ENCODE measurements at regions not wholly inside any gene's neighbourhood (a gene's known extent, or its start where the extent isn't known, plus 50 kb on each side); places are given as distances from the start of the nearest gene placed in this dataset.
"Not testable (repeated sequence)": the region's sequence is repeated elsewhere in the genome, so short reads cannot be mapped to it uniquely, and the experiment has no call there.

GRCh38 chr16:85502357-85502756, 110.8 kb upstream of the GSE1 start:
- no peak for ATAC-seq

GRCh38 chr16:85503679-85504231, 109.4 kb upstream of the GSE1 start:
- ATAC-seq, result no peak

- ATAC-seq, result no peak
Observed at GRCh38 chr16:85504242-85504641, 108.9 kb upstream of the GSE1 start.

DNA sequence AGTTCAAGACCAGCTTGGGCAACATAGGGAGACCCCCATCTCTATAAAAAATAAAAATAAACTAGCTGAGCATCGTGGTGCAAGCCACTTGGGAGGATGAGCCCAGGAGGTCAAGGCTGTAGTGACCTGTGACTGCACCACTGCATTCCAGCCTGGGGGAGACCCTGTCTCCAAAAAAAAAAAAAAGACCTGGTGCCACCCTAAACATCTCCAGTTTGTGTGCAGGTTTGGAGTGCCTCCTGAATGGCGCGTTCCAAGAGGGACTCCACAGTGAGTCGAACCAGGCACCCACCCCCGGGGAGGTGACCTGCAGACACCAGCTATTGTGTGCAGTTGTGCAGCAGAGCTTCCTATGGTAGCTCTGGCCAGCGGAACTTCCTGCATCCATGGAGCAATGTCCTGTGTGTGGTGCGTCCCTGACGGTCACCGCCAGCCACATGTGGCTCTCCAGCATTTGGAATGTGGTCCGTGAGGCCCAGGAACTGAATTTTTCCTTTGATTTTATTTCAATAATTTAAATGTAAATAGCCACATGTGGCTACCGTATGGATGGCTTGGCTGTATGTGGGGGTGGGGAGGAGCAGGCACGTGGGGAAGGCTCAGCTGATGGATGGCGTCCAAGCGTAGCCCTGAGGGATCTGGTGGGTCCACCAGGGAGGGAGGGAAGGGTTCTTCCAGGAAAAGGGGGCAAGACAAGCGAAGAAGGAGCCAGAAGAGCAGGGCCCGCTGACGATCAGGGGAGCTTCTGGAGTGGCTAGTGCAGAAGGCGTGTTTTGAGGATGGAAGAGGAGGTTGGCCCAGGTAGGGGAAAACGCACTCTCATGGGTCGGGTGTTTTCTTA, 107.1 kb upstream of the GSE1 start:
- ATAC-seq, result no peak

DNA sequence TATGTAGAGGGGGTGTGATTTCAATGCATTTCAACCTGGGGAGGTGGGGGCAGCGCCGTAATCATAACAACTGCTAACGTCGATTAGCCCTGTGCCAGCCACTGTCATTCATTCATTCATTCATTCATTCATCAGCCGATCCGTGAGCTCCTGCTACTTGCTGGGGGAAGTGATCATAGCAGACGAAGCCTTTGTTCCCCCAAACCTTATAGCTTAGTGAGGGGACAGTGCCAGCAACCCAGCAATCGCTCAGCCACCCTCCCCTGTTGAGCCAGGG, 106.5 kb upstream of the GSE1 start:
- ATAC-seq, result no peak

DNA sequence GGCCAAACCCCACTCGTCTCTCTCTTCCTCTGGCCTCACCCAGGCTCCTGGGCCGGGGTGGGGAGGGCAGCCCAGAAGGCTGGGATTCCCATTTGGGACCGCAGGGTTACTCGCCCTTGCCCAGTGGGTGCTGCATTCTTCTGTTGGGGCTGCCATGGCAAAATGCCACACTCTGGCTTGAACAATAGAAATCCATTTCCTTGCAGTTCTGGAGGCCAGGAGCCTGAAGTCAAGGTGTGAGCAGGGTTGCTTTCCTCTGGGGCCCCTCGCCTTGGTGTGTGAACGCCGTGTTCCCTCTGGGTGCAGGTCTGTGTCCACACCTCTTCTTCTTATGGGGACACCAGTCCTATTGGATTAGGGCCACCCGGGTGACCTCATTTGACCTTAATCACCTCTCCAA, 105.8 kb upstream of the GSE1 start:
- ATAC-seq, result no peak

DNA sequence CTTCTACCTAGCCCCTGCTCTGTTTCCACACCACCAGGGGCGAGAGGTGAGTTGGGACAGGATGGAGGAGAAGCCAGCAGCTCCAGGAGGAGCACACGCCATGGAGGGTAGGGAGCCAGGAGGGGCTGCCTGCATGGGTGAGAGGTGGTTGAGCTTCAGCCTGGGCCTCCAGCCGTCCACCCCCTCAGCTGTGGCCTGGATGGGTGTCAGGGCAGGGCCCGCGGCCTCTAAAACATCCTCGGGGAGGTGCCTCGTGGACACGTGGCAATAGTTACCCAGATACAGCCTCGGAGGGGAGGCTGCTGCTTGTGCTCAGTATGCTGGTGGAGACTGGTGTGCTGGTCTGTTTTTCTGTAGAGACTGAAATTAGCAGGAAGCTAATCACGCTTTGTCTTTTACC, 104.7 kb upstream of the GSE1 start:
- ATAC-seq, result no peak

DNA sequence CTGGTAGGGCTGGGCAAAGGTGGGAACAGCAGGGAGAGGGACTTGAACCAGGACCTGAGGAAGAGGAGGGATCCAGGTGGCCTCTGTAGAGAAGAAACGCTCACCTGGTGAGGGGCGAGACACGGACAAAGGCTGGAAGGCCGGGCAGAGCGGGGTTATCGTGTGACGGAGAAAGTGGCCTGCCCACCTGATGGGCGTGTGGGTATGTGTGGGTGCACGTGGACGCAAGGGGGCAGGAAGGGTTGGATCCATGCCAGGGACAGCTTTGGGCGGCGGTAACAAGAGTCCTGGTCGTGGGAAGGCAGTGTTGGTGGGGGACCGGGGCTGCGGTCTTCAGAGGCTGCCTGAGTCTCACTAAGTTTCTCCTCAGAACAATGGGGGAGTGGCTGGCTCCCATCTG, 104.1 kb upstream of the GSE1 start:
- no peak for ATAC-seq

- no peak for ATAC-seq
Observed at GRCh38 chr16:85510041-85510659, 103.0 kb upstream of the GSE1 start.

- no peak for ATAC-seq
Observed at GRCh38 chr16:85511938-85512807, 100.9 kb upstream of the GSE1 start.

GRCh38 chr16:85512808-85513115, 100.4 kb upstream of the GSE1 start:
- ATAC-seq, result no peak

DNA sequence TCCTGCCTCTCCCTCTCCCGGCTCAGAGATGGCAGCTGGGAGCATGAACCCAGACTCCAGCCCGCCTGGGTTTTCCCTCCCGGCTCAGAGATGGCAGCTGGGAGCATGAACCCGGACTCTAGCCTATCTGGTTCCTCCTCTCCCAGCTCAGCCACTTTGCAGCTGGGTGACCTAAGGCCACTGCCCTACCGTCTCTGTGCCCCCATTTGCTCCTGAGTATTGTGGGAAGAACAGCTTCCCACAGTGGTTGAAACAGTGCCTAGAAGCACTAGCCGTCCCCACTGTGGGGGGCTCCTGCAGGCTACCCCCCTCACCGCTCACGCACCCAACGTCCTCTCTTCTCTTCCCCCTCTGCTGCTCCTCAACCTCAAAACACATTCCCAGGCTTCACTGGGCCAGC, 99.9 kb upstream of the GSE1 start:
- ATAC-seq, result no peak

- no peak for ATAC-seq
Observed at GRCh38 chr16:85513649-85514048, 99.5 kb upstream of the GSE1 start.

- ATAC-seq, result no peak
Observed at GRCh38 chr16:85514295-85514597, 98.9 kb upstream of the GSE1 start.

- no peak for ATAC-seq
Observed at GRCh38 chr16:85514598-85515318, 98.4 kb upstream of the GSE1 start.

DNA sequence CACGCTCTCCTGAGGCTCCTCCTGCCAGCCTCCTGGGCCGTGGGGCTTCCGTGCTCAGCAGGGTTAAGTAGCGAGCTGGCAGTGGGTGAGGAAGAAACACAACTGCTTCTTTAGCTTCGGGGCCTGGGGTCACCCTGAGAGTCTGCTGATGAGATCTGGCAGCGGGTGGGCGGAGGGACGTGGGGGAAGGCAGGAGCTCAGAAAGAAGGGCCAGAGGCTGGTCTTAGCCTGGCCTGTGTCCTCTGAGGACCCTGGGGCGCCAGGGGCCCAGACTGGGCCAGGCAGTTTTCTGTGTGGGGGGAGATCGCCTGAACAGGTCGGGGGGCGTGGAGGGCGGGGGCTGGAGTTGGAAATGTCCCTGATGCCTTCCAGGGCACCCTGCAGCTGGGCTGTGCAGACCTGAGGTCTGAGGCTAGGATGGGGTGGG, 97.8 kb upstream of the GSE1 start:
- ATAC-seq, result no peak

DNA sequence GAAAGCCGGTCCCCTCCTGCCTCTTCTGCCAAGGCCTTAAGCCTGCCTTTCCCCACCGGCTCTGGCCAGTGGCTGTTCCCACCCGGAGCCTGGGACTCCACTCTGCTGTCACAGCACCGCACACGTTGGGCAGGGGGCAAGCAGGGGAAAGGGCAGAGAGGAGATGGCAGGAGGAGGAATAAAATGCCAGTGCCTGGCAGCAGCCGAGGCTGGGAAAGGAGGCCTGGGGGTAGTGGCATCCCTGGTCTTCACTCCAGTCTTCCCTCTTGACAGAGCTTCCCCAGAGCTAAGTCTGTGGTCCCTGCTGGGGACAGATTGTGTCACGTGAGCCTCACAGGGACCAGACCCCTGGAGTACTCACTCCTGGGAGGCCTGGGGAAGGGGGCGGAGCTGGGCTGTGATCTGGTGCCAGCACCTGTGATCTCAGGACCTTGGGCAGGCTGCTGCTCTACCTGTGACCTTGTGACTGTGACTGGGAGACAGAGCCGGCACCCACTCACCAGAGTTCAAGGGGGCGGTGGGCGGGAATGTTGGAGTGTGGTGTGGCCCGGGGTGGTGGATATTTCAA, 97.2 kb upstream of the GSE1 start:
- no peak for ATAC-seq

- ATAC-seq, result no peak
Observed at GRCh38 chr16:85517154-85517553, 96.0 kb upstream of the GSE1 start.

DNA sequence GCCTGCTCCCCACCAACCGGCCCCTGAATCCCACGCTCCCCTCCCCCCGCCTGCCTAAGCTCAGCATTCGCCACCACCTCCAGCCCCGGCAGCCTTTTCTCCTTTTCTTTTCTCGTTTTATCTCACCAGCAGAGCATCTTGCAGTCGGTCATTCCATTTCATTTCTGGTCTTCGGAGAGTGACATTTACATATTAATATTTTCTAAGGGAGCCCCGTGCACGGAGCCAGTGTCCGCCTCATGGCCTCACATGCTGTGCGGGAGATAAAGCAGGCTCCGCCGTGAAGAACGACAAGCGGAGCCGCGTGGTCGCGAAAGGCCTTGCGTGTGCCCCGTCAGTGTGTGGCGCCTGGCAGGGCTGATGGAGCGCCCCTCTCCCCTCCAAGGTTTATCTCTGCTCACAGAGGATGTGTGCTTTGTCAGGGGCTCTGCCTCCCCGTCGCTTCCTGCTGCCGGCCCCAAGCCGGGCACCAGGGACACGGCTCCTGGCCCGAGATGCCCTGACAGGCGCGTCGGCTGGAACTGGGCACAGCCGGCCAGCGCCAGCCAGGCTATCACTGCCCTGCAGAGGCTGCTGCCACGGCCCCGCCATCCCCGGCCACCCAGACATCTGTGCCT, 95.5 kb upstream of the GSE1 start:
- no peak for ATAC-seq

DNA sequence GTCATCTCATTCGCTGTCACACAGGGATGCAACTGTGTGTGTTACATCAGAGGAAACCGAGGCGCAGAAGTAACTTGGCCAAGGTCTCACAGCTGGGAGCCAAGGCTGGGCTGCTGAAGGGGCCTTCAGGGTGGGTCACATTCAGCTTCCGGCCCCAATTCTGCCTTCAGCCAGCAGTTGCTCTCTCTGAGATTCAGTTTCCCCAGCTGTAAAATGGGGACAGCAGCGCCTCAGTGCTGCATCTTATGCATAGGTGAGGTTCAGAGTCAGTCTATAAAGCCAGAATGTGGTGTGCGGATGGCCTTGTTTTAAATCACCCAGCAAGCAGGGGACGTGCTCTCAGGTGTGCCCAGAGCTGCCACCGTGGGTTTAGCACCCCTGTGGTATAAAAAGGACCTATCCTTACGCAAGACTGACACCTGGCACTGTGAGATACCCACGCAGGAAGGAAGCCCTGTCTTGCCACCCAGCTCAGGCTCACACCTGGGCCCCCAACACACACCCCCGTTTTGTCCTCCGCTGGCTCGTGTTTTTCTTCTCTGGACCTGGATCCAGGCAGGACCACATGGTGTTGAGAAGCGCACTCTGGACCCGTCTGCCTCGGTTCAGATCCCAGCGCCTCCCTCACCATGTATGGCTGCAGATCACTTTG, 94.6 kb upstream of the GSE1 start:
- ATAC-seq, result no peak

DNA sequence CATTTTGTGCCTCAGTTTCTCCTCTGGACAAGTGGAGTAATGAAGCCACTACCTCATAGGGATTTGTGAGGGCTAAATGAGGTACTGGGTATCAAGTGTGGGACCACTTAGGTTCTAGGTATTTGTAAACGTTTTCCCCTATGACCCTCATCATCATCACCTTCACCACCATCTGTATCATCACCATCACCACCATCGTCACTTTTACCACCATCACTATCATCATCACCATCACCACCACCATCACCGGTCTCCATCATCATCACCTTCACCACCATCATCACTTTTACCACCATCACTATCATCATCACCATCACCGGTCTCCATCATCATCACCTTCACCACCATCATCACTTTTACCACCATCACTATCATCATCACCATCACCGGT, 94.1 kb upstream of the GSE1 start:
- not testable (repeated sequence) for ATAC-seq

Data from activated CD4-positive, CD25-positive, alpha-beta regulatory T cell treated with anti-CD3 and anti-CD28 coated beads, Interleukin-2, amount 50 U/mL, for 24 hours (primary cell).